Lower leg skin (tissue), 3 donors: ENCODE measurements at regions not wholly inside any gene's neighbourhood (a gene's known extent, or its start where the extent isn't known, plus 50 kb on each side); places are given as distances from the start of the nearest gene placed in this dataset.

ENCODE experiments used
- POLR2A ChIP-seq, 2 donors: fragments of 450-650 bp; IDR thresholded peaks; one replicate each; pipeline ENCODE4 v1.6.1; 2016 to 2017; ENCODE audit warnings: antibody characterized with exemption in 2 of 2, mild to moderate bottlenecking in 1 of 2, moderate library complexity in 1 of 2
- TF ChIP-seq, protein P1 (sequence below), 3 donors: fragments of 450-650 bp; IDR thresholded peaks; one replicate each; pipeline ENCODE4 v1.5.1; 2016; ENCODE audit warnings: antibody characterized with exemption in 3 of 3, mild to moderate bottlenecking in 3 of 3, moderate library complexity in 2 of 3

DNA sequence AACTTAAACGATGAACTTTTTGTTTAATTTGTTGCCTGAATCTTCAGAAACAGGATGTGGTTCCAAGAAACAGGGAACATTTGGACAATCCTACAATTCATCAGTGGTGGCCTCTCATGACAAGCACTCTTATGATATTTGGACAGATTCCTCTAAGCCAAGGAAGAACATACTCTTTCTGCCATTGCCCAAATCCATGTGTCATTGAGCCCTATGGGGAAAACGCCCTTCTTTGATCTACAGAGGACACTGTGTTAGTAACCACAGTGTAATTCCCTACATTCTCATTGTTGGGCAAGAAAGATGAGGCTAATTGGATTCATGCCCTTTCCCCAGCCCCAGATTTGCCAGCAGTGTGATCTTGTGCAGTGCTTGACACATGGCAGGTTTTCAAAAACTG is 167.7 kb upstream of the PTCH1 start:
- TF ChIP-seq, protein P1, sequence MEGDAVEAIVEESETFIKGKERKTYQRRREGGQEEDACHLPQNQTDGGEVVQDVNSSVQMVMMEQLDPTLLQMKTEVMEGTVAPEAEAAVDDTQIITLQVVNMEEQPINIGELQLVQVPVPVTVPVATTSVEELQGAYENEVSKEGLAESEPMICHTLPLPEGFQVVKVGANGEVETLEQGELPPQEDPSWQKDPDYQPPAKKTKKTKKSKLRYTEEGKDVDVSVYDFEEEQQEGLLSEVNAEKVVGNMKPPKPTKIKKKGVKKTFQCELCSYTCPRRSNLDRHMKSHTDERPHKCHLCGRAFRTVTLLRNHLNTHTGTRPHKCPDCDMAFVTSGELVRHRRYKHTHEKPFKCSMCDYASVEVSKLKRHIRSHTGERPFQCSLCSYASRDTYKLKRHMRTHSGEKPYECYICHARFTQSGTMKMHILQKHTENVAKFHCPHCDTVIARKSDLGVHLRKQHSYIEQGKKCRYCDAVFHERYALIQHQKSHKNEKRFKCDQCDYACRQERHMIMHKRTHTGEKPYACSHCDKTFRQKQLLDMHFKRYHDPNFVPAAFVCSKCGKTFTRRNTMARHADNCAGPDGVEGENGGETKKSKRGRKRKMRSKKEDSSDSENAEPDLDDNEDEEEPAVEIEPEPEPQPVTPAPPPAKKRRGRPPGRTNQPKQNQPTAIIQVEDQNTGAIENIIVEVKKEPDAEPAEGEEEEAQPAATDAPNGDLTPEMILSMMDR (IDR thresholded peaks at IDR 0.05) = no peak
- TF ChIP-seq POLR2A (IDR thresholded peaks at IDR 0.05) = no peak
